ELF-1 (cell line): ENCODE measurements at regions not wholly inside any gene's neighbourhood (a gene's known extent, or its start where the extent isn't known, plus 50 kb on each side); places are given as distances from the start of the nearest gene placed in this dataset.

Experiments used
- DNase-seq: peaks from one replicate; pipeline ENCODE4 v3.0.0-alpha.2; 2016; ENCODE audit warnings: low read depth, low spot score

GRCh38 chr14:58813745-58814144, 176.0 kb downstream of the DACT1 start:
- DNase-seq = no peak

- no peak for DNase-seq
These were observed 176.7 kb downstream of the DACT1 start for GRCh38 chr14:58814466-58814865.

- DNase-seq = no peak
These were observed 177.5 kb downstream of the DACT1 start for GRCh38 chr14:58815161-58815701.

- DNase-seq = no peak
These were observed 178.0 kb downstream of the DACT1 start for GRCh38 chr14:58815794-58816193.

GRCh38 chr14:58816416-58817115, 178.8 kb downstream of the DACT1 start:
- DNase-seq = peak; percentile 12

- DNase-seq = no peak
These were observed 180.1 kb downstream of the DACT1 start for GRCh38 chr14:58817846-58818245.

GRCh38 chr14:58820032-58820431, 182.3 kb downstream of the DACT1 start:
- no peak for DNase-seq

GRCh38 chr14:58821421-58821820, 183.7 kb downstream of the DACT1 start:
- DNase-seq = no peak

GRCh38 chr14:58822856-58823255, 185.1 kb downstream of the DACT1 start:
- no peak for DNase-seq

- no peak for DNase-seq
These were observed 185.6 kb downstream of the DACT1 start for GRCh38 chr14:58823312-58823711.

- DNase-seq = no peak
These were observed 186.3 kb downstream of the DACT1 start for GRCh38 chr14:58824106-58824505.

GRCh38 chr14:58824796-58825195, 187.0 kb downstream of the DACT1 start:
- no peak for DNase-seq

GRCh38 chr14:58825606-58826005, 187.8 kb downstream of the DACT1 start:
- DNase-seq = no peak

GRCh38 chr14:58826845-58827686, 189.3 kb downstream of the DACT1 start:
- DNase-seq = peak; percentile 23

- DNase-seq = no peak
These were observed 190.5 kb downstream of the DACT1 start for GRCh38 chr14:58828298-58828697.

GRCh38 chr14:58829594-58829993, 191.8 kb downstream of the DACT1 start:
- no peak for DNase-seq

GRCh38 chr14:58830121-58830520, 192.4 kb downstream of the DACT1 start:
- no peak for DNase-seq

- no peak for DNase-seq
These were observed 194.3 kb downstream of the DACT1 start for GRCh38 chr14:58832095-58832521.

GRCh38 chr14:58833634-58834378, 196.0 kb downstream of the DACT1 start:
- DNase-seq = no peak

GRCh38 chr14:58836303-58836974, 198.7 kb downstream of the DACT1 start:
- DNase-seq = no peak

- DNase-seq = no peak
These were observed 201.5 kb downstream of the DACT1 start for GRCh38 chr14:58839233-58839632.
